Left lung (tissue), 4 donors: ENCODE measurements at regions not wholly inside any gene's neighbourhood (a gene's known extent, or its start where the extent isn't known, plus 50 kb on each side); places are given as distances from the start of the nearest gene placed in this dataset.

Source experiments
- ATAC-seq: fragments of 200-7000 bp; cut with Tn5 transposase; one replicate; pipeline ENCODE4 v1.9.1; 2020; ENCODE audit warnings: moderate library complexity
- DNase-seq, 4 donors: peaks; one replicate each; pipeline ENCODE4 v3.0.0-alpha.2; 2013 to 2020
- H3K27ac ChIP-seq, 2 donors: fragments of 200-600 bp; sonication (generic) in 1 of 2; one replicate each; pipeline versions ENCODE4 v1.5.0 to v1.8.0; 2020 to 2021
- H3K27me3 ChIP-seq, 2 donors: fragments of 200-600 bp; sonication (generic) in 1 of 2; one replicate each; pipeline versions ENCODE4 v1.5.0 to v1.8.0; 2020 to 2021
- H3K36me3 ChIP-seq, 2 donors: fragments of 200-600 bp; sonication (generic) in 1 of 2; one replicate each; pipeline versions ENCODE4 v1.5.0 to v1.8.0; 2020 to 2021
- H3K4me1 ChIP-seq, 2 donors: fragments of 200-600 bp; one replicate each; pipeline ENCODE4 v1.8.0; 2021
- H3K4me3 ChIP-seq, 2 donors: fragments of 200-600 bp; sonication (generic) in 1 of 2; one replicate each; pipeline versions ENCODE4 v1.5.0 to v1.8.0; 2020 to 2021; ENCODE audit warnings: mild to moderate bottlenecking in 1 of 2
- H3K9me3 ChIP-seq, 2 donors: fragments of 200-600 bp; sonication (generic) in 1 of 2; one replicate each; pipeline versions ENCODE4 v1.5.0 to v1.8.0; 2020 to 2021
- CTCF ChIP-seq, 2 donors: fragments of 200-600 bp; sonication (generic) in 1 of 2; IDR thresholded peaks; one replicate each; pipeline versions ENCODE4 v1.5.0 to v1.8.0; 2021; ENCODE audit warnings: antibody characterized with exemption in 2 of 2
- intact Hi-C, 2 donors: fragments of 100-400 bp; cut with DNase I; formaldehyde crosslinking; loops; one replicate each; pipeline versions ENCODE4 v1.11.2 to v1.14.2; 2022
- donor health status: DM: no; HTN: yes; CAD: no.
- donor health status: DM: no; HTN: no; CAD: no.

GRCh38 chr2:60331115-60331809 lies 222.2 kb downstream of the BCL11A start:
- H3K27me3 ChIP-seq = no peaks in the 10 kb centered on the region
- DNase-seq (no peak), ATAC-seq (peak; percentile 59)
- H3K4me1 ChIP-seq = peaks cover 0 to 14% of the 10 kb centered on the region in 2 donors
- H3K4me3 ChIP-seq = no peak overlapping the region
- intact Hi-C loops = no loop called here
- no peaks in the 10 kb centered on the region for H3K36me3 ChIP-seq
- TF ChIP-seq CTCF (IDR thresholded peaks at IDR 0.05) = no peak
- H3K27ac ChIP-seq = no peak overlapping the region
- H3K9me3 ChIP-seq = no peaks in the 10 kb centered on the region

- H3K27ac ChIP-seq = no peak overlapping the region
- ATAC-seq (no peak), DNase-seq (no peak)
- TF ChIP-seq CTCF (IDR thresholded peaks at IDR 0.05) = no peak
- no peak overlapping the region for H3K4me3 ChIP-seq
- H3K36me3 ChIP-seq = no peaks in the 10 kb centered on the region
- H3K27me3 ChIP-seq = no peaks in the 10 kb centered on the region
- intact Hi-C loops = no loop called here
- H3K4me1 ChIP-seq = no peaks in the 10 kb centered on the region
- H3K9me3 ChIP-seq = peaks cover 0 to 3% of the 10 kb centered on the region in 2 donors
Observed at GRCh38 chr2:60329225-60329624, 224.2 kb downstream of the BCL11A start.

GRCh38 chr2:60324536-60324935 lies 228.9 kb downstream of the BCL11A start:
- no peak for TF ChIP-seq CTCF (IDR thresholded peaks at IDR 0.05)
- ATAC-seq (no peak), DNase-seq (no peak)
- Histone ChIP-seq H3K27me3 (peaks cover 0 to 1% of the 10 kb centered on the region in 2 donors), H3K4me3 (no peak overlapping the region), H3K36me3 (no peaks in the 10 kb centered on the region), H3K27ac (no peak overlapping the region), H3K9me3 (peaks cover 0 to 3% of the 10 kb centered on the region in 2 donors), H3K4me1 (no peaks in the 10 kb centered on the region)
- intact Hi-C loops = no loop called here

GRCh38 chr2:60321816-60322215 lies 231.6 kb downstream of the BCL11A start:
- no peak for DNase-seq
- H3K9me3 ChIP-seq = peaks cover 0 to 3% of the 10 kb centered on the region in 2 donors
- H3K4me3 ChIP-seq = no peak overlapping the region
- intact Hi-C loops = no loop called here
- H3K27ac ChIP-seq = no peak overlapping the region
- no peaks in the 10 kb centered on the region for H3K36me3 ChIP-seq
- H3K4me1 ChIP-seq = no peaks in the 10 kb centered on the region
- no peak for TF ChIP-seq CTCF (IDR thresholded peaks at IDR 0.05)
- no peak for ATAC-seq
- H3K27me3 ChIP-seq = peaks cover 0 to 15% of the 10 kb centered on the region in 2 donors

- H3K4me3 ChIP-seq = no peak overlapping the region
- no peaks in the 10 kb centered on the region for H3K4me1 ChIP-seq
- intact Hi-C loops = no loop called here
- peaks cover 0 to 15% of the 10 kb centered on the region in 2 donors for H3K27me3 ChIP-seq
- H3K36me3 ChIP-seq = no peaks in the 10 kb centered on the region
- H3K27ac ChIP-seq = no peak overlapping the region
- no peak for ATAC-seq
- no peak for DNase-seq
- TF ChIP-seq CTCF (IDR thresholded peaks at IDR 0.05) = no peak
- peaks cover 0 to under 1% of the 10 kb centered on the region in 2 donors for H3K9me3 ChIP-seq
Observed at GRCh38 chr2:60320724-60321123, 232.7 kb downstream of the BCL11A start.
